Middle frontal gyrus (tissue), 1 donor: ENCODE measurements at regions not wholly inside any gene's neighbourhood (a gene's known extent, or its start where the extent isn't known, plus 50 kb on each side); places are given as distances from the start of the nearest gene placed in this dataset.

Experiments
- DNase-seq: peaks from one replicate; pipeline ENCODE4 v3.0.0-alpha.2; 2015; ENCODE audit warnings: low spot score; ENCODE audit errors: extremely low spot score

DNA sequence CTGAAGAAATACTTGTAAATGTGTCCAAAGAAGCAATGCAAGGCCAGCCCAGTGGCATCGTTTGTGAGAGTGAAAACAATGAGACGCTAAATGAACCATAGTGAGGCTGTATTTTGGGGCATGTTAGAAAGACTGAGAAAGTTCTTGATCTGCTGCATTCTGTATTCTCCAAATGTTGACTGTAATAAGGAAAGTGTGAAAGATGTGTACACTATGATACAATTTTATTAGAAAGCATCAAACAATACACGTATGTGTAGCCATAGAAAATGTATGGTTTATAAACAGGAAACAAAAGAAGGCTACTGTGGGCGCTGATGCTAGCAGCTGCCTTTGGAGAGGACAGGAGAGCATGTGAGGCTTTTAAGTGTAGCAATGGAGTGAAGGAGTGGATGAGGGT lies 233.5 kb upstream of the E2F8 start:
- no peak for DNase-seq

DNA sequence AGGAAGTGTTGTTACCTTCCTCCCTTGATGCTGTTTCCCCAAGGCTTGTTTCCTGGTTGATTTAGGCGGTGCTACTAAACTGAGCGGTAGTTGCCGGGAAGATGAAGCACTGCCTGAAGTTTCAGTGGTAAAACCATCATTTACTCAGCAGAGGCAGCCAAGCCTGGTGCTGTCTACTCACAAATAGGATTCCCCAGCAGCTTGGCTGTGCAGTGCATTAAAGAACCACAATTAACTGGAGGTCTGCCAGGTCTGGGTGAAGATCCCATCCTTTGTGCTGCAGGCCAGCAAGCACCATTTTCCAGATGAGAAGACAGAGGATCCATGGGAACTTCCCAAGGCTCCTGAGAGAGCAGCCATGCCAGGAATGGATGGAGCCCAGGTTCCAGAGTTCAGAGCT lies 231.9 kb upstream of the E2F8 start:
- no peak for DNase-seq

DNA sequence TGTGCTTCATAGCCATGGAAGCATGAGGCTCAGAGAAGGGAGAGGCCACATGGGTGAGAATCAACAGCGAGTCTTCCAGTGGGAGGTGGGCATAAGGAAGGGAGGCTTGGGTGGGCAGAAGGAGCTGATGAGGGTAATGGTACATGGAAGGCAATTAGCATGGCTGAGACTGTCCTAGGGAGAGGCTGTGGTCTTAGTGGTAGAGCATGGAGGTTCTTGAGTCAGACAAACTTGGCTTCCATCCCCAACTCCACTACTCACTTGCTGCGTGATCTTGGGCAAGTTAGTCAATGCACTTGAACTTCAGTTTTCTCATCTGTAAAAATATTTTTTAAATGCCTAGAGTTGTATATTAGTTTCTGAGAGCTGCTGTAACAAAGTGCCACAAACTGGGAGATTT lies 227.2 kb upstream of the E2F8 start:
- no peak for DNase-seq

DNA sequence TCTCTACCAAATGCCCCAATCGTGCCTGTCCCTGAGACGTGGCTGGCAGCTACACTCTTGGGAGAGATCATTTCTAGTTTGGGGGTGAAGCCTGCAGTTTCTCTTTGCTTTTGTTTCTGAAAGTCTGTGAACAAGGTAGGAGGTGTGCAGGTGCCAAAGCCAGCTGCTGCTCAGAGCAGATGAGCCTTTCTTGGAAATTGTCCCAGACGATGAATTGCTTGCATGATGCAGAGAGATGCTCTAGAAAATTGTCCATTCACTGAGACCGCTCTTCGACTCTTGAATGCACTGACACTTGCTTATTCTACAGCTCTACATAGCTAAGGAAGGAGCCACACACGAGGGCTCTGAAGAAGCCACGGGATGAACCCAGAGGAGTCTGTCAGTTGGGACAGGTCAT lies 225.6 kb upstream of the E2F8 start:
- peak; percentile 28 for DNase-seq

DNA sequence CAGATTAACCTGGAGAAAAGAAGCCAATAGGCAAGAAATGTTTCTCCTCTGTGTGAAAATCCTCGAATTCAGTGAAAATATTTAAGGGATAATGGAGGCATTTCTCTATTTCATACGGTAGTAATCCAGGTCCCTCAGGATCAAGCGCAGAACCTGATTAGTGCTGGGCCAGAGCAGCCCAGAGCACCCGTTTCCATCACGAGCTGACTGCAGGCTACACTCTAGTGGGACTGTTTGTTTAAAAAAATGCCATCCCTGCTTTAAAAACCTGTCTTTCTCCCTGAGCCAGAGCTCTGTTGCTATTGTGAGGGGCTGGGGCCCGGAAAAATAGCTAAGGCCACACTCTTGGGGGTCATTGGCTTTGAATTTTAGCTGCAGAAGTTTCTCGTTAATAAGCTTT lies 223.2 kb upstream of the E2F8 start:
- DNase-seq: no peak

DNA sequence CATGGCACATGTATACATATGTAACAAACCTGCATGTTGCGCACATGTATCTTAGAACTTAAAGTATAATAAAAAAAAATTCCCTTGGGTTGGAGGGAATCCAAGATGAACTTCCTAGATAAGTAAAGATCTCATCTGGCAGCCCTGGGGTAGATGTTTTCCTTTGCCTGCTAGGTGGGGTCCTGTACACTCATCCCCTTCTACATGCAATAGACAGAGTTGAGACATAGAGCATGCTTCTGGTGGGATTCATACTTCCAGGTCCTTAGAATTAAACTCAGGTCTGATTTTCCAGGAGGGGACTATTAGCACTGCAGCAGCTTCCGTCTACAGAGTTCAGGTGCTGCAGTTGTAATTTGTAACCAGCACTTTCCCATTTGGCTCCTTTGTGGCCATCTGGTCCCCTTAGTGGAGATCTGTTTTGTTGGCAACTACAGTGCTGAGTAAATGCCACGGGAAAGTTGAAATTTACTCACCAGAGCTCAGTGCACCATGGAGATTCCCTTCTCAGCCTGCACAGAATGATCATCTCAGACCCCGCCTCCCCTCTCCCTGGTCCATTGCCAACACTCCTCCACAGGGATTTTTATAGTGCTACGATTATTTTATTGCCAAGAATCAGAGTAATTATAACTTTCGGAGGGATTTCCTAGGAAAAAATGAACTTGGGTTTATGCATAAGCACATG lies 220.1 kb upstream of the E2F8 start:
- peak; percentile 36 for DNase-seq

DNA sequence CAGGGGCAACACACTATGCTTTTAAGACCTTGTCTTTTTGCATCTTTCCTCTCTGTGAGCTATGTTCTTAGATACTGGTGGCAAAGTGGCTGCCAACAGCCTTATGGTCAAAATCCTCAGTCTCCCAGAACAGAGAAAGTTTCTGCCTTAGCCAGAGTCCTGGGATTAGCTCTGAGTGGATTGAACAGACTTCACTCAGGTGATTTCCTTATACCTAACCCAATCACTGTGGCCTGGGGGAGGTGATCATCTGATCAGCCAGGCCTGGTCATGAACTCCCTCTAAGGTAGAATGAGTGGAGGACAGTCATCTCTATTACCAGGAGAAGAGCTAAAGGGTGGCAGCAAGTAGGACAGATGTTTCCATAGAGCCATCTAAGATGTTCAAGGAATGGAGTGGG lies 218.5 kb upstream of the E2F8 start:
- no peak for DNase-seq

DNA sequence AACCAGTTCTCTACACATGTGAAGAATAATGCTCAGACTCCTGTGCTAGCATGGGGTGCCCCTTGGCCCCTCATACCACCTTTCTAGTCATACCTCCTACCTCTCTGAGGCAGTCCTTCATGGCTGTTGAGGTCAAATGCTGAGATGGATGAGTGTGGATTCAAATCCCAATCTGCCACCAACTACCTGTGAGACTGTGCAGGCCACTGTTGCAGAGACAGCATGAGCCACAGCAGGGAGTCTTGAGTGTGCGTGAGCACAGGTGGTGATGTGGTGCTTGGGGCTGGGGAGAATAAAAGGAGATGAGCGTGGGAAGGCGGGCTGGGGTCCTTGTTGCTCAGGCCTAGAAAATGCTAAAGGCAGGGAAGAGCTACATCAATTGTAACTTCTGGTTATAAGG lies 218.0 kb upstream of the E2F8 start:
- no peak for DNase-seq

DNA sequence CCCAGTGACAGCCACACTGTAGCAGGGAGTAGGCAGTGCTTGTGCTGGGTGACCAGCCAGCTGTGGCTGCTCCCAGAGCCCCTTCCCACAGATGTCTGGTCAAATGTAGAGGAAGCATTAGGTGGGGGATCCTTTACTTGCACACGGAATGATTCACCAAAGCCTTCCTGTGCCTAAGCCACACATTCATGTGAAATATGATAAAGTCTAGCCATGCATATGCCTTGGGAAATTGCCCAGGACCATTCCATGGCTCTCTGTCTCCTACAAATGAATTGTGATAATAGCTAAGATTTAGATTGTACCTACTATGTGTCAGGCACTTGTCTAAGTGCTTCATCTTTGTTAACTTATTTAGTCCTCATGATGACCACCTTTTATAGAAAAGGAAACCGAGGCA lies 217.5 kb upstream of the E2F8 start:
- no peak for DNase-seq

DNA sequence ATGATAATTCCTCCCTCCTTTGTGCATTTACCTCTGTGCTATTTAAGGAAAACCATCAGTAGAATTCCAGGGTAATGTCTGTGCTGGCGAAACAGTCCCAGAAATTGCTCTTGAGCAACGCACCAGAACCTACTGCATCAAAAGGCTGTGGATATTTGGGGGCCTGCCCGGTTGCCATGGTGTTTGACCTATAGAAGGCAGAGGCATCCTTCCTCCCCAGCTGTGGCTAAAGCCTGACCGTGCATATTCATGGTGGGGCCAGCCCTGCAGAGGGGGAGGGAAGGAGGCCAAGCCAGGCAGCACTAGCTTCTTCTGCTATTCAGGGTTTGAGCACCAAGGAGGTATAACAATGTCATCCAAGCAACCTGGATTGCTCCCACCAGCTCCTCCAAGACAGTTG lies 215.0 kb upstream of the E2F8 start:
- DNase-seq: no peak

DNA sequence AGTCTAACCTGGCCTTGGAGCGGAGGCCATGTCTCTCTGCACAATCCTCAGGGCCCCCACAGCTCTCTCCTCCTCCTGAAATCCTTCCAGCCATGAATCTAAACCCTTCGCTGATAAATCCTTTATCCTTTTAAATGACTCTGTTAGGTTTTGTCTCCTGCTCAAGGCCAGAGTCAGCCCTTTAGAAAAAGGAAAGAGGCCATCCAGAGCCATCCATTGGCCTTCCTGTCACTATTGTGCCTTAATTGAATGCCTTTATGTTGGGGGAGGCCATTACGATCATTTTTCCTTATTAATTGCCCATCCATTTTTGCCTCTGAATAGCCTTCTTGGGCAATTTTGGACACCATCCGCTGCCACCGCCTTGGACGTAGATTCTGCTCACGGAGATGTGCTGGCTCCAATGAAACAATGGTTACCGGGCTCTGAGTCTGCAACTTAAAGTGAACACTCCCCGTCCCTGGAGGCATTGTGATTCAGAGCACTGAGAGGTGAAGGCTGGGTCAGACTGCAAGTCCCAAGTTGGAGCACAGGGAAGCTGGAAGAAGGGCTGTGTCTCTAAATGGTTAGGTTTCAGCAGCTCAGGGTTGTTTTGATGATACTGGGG lies 213.0 kb upstream of the E2F8 start:
- DNase-seq: no peak

DNA sequence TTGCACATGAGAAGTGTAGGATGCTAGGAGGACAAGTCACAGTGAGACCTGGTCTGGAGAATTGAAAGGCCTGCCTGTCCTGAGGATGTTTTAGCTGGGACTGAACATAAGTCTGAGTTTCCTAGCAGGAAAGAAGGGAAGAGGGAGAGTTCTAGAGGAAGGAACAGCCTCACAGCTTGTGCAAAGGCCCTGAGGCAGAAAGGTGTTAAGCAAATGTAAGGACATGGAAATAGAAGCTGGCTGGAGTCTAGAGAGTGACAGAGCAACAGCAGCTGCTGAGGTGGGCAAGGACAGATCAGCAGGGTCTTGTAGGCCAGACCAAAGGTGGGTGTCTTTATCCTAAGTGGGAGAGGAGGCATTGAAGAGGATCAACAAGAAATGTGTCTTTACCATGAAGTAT lies 210.9 kb upstream of the E2F8 start:
- DNase-seq: no peak

DNA sequence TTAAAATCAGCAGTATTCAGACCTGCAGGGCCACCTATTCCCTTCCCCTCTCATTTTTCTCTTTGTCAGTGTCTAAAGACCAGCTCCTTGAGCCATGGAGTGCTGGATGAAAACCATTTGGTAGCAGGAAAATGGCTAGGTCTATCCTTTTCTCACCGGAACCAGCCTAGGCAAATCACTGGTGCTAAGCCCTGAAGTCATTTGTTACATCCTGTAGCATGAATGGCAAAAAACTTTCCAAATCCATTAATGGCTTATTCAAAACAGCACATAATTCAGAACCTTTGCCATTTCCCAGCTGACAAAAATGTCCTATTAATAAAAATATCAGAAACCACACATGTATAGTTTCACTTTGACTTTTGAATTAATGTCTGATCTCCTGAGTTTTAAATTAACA lies 209.5 kb upstream of the E2F8 start:
- DNase-seq: no peak

DNA sequence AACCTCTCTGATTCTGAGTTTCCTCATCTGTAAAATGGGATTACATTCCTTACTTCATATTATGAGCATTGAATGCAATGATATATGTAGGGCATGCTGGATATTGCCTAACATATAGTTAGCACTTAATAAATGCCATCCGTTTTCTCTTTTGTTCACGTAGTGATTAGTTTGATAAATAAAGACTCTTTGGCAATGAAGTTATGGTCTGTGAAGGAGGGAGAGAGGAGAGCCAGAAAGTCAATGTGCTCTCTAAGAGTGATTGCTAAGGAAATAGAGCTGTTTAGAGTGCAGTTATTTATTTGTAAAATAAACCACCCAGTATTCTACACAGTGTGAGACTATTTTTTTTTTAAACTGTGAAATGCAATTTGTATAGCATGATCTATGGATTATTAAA lies 207.9 kb upstream of the E2F8 start:
- no peak for DNase-seq

DNA sequence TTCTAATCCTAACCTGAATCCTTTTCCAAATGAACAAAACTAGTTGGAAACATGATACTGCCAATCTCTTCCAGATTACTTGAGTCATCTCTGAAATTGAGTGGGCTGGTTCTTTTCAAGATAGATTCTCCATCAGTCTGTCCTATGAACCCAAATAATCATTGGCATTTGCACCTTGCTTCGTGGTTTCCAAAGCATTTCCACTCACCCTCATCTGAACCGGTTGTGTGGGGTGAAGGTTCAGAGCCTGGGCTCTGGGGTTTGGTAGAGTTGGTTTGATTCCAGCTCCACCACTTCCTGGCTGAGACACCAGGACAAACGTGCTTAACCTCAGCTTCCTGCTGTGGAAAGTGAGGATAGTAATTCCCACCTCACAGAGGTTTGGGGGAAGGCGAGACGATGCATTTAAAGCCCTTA lies 206.4 kb upstream of the E2F8 start:
- DNase-seq: no peak

DNA sequence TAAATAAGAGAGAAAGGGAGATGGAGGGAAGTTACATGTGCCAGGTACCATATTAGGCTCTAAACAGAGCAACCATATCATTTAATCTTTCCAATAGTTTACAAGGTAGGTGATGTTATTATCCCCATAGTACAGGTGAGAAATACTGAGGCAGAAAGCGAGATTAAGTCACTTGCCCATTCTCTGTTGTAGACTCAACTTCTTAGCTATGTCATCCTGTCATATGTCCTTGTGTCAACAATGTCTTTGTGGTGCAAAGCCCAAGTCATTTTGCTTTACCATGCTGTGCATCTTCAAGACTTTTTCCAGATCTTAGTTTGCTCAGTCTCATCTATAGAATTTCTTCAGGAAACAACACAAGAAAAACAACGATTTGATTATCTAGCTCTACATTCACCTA lies 205.0 kb upstream of the E2F8 start:
- no peak for DNase-seq

DNA sequence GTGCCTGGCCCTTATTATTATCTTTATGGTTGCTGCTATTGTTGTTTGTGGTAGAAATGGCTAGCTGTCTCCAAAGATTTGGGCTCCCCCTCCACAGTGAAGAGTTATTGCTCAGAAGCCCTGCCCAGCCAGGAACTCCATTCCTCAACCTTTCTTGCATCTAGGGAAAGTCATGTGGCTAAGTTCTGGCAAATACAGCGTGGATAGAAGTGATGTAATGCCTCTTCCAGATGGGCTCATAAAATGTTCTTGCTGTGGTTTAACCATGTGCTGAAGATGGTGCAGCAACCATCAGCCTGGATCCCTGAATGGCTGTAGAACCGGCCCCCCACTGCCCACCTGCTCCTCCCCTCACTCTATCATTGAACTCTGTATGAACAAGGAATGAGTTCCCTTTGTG lies 203.5 kb upstream of the E2F8 start:
- DNase-seq: no peak

DNA sequence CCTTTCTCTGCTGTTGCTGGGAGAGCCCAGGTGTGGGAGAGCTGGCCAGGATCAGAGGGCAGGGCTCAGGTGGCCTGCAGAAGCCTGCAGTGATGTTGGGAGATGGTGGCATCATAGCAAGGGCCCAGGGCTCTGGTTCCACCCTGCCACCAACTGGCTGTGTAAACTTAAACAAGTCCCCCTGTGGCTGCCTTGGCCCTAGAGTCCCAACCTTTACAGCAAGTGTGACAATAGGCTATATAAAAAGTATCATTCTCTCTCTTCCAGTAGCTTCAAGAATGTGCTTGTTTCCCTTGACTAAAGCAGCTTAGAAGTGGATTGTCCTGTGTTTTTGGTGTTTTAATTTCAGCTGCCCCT lies 201.8 kb upstream of the E2F8 start:
- no peak for DNase-seq

DNA sequence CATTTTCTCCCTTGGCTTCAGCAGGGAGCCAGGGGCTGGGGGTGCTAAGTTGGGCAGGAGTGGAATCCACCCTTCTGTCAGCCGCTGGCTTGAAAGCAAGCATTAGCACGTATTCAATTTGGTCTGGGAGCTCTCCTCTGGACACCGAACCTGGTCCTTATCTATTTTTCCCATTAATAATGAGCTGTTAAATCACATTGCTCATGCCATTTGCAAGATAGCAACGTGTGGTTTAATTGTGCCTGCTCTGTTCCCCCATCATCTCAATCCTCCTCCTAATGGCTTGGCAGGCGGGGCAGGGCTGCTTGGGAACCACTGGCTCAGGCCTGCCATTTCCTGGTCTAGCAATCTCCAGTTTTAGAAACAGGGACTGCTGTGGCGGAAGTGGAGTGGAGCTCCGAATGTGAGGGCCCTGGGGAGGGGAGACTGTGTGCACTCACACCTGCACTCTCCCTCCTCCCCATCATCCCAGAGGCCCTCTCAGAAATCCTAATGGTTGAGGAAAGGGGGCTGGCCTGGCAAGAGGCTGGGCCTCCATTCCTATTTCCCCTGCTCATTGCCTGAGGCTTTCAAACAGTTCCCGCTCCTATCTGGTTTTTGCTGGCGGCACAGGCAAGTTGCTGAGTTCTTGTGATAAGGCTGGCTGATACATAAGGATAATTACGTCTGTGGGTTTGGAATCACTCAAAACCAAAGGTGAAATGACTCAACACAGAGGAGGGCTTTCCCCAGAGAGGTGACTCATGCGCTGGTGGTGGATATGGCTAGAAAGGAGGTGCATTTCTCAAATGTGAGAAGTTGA lies 201.2 kb upstream of the E2F8 start:
- DNase-seq: no peak

DNA sequence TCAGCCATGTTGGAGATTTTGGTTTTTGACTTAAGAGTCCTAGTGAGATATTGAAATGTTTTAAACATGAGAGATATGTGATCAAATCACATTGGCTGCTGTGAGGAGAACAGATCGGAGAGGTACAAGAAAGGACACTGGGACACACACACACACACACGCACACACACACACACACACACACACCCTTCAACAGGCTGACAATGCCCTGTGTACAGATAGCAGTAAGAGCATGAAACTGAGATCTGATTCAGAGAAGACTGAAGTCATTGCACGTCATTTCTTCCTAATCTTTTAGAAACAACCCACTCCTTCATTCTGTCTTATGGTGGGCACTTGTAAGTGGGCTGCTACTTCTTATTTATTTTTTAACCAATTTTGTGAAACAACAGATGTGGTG lies 200.5 kb upstream of the E2F8 start:
- DNase-seq: no peak

DNA sequence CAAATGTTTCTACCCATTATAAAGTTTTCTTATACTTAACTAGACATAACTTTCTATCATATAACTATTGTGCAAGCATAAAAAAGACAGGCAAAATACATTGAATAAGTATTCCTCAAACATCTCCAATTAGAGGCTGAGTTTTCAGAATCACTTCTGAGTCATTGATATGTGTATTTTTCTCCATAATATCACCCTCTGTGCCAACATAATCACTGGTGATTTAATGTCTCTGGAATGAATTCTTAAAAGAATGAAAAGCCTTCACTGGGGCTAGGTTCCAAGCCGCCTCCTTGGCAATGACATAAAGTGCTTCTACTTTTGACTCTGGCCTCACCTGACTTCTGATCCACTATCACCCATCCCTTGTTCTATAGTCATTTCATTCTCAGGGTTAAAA lies 197.0 kb upstream of the E2F8 start:
- no peak for DNase-seq

DNA sequence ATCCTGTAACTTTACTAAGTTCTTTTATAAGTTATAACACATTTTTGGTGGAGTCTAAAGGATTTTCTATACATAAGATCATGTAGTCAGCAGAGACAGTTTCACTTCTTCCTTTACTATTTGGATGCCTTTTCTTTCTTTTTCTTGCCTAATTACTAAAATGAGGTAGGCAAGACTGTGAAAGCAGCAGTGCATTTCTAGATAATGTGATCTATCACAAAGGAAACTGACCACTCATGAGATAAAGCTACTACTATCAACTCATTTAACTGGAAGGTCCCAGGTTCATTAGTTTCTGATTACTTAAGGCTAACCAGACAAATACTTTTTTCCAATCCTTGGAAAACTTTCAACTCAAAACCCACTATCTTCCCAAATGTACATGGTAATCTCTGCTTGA lies 196.2 kb upstream of the E2F8 start:
- no peak for DNase-seq
